ENCODE measurements at regions not wholly inside any gene's neighbourhood (a gene's known extent, or its start where the extent isn't known, plus 50 kb on each side); places are given as distances from the start of the nearest gene placed in this dataset.

DNA sequence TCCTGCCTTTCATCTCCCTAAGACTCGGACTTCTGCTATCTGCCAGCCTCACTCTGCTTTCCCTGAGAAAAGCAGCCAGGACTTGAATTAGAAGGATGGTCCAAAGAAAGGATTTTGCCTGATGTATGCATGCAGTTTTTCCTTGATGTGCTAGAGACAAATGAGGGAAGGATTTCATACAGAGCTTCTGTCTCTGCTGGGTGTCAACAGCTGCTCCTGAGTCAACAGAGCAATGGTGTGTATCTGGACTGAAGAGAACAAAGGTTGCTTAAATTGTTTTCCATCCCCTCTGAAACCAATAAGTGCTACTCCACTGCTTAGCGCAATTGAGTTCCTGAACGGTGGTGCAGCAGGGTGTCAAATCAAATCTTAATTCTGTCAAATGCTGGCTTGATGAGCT is 680.6 kb upstream of the C16orf82 start:
- Histone ChIP-seq H3K4me1 (ENCODE audit: control insufficient read depth, extremely low read depth, insufficient read depth, low read length) (no peaks in the 10 kb centered on the region), H3K36me3 (ENCODE audit: control insufficient read depth in 2 of 2, extremely low read depth in 1 of 2, insufficient read depth in 2 of 2, low read length in 2 of 2) (no peaks in the 10 kb centered on the region), H3K9me3 (ENCODE audit: control insufficient read depth, low read depth, low read length) (no peaks in the 10 kb centered on the region), H3K4me2 (ENCODE audit: control insufficient read depth, extremely low read depth, insufficient read depth, low read depth, low read length) (no peak overlapping the region), H3K4me3 (ENCODE audit: control insufficient read depth in 2 of 3, extremely low read depth in 1 of 3, insufficient read depth in 2 of 3, low read depth in 1 of 3, low read length in 3 of 3) (no peak overlapping the region), H4K20me1 (ENCODE audit: control insufficient read depth, extremely low read depth, insufficient read depth, low read length) (no peaks in the 10 kb centered on the region), H3K27ac (ENCODE audit: control insufficient read depth, insufficient read depth, low read length) (no peak overlapping the region), H3K79me2 (ENCODE audit: control insufficient read depth, insufficient read depth, low read length) (no peaks in the 10 kb centered on the region), H3K9ac (ENCODE audit: control insufficient read depth, extremely low read depth, insufficient read depth, low read length) (no peak overlapping the region), H3K27me3 (ENCODE audit: control insufficient read depth, extremely low read depth, insufficient read depth, low read length) (no peaks in the 10 kb centered on the region), H3K9me1 (ENCODE audit: control insufficient read depth, extremely low read depth, insufficient read depth, low read length) (no peaks in the 10 kb centered on the region), H2AFZ (ENCODE audit: control insufficient read depth, low read length) (no peak overlapping the region)
- no peak for DNase-seq (ENCODE audit: low read depth, low spot score)
- dilution Hi-C loops (cut with MboI; ENCODE audit: extremely low pct_ligation_motif_present, low sequenced_read_pairs), result no loop called here
- FAIRE-seq, result no peak
- TF ChIP-seq, protein P1, sequence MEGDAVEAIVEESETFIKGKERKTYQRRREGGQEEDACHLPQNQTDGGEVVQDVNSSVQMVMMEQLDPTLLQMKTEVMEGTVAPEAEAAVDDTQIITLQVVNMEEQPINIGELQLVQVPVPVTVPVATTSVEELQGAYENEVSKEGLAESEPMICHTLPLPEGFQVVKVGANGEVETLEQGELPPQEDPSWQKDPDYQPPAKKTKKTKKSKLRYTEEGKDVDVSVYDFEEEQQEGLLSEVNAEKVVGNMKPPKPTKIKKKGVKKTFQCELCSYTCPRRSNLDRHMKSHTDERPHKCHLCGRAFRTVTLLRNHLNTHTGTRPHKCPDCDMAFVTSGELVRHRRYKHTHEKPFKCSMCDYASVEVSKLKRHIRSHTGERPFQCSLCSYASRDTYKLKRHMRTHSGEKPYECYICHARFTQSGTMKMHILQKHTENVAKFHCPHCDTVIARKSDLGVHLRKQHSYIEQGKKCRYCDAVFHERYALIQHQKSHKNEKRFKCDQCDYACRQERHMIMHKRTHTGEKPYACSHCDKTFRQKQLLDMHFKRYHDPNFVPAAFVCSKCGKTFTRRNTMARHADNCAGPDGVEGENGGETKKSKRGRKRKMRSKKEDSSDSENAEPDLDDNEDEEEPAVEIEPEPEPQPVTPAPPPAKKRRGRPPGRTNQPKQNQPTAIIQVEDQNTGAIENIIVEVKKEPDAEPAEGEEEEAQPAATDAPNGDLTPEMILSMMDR (optimal IDR thresholded peaks at IDR 0.05 in 1 of 3, IDR thresholded peaks at IDR 0.05 in 1 of 3, conservative IDR thresholded peaks at IDR 0.05 in 1 of 3; ENCODE audit: extremely low read depth in 1 of 3, insufficient read depth in 2 of 3, low read length in 3 of 3), result no peak
- no peak for TF ChIP-seq EZH2 (IDR thresholded peaks at IDR 0.05; ENCODE audit: low read length)

DNA sequence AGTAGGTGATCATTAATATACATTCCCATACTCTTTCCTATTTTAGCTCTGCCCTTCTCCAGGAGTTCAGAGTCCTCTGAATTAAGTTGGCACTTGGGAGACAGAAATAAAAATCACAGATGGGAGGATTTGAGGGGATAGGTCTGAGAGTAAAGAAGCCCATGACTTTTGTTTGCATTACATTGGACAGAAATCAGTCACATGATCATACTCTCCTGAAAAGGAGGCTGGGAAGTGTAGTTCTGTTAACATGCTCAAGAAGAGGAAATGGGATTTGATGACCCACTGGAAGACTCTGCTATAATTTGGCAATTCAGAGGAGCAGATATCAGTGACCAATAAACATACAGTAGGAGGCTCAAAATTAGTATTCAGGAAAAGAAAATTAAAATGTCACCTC is 674.9 kb upstream of the C16orf82 start:
- peaks cover 2% of the 10 kb centered on the region for H3K9me3 ChIP-seq (ENCODE audit: control insufficient read depth, low read depth, low read length)
- H3K4me1 ChIP-seq (ENCODE audit: control insufficient read depth, extremely low read depth, insufficient read depth, low read length), result no peaks in the 10 kb centered on the region
- FAIRE-seq (no peak), DNase-seq (ENCODE audit: low read depth, low spot score) (no peak)
- H3K4me3 ChIP-seq (ENCODE audit: control insufficient read depth in 2 of 3, extremely low read depth in 1 of 3, insufficient read depth in 2 of 3, low read depth in 1 of 3, low read length in 3 of 3), result no peak overlapping the region
- no peak overlapping the region for H3K9ac ChIP-seq (ENCODE audit: control insufficient read depth, extremely low read depth, insufficient read depth, low read length)
- H3K79me2 ChIP-seq (ENCODE audit: control insufficient read depth, insufficient read depth, low read length), result no peaks in the 10 kb centered on the region
- no peaks in the 10 kb centered on the region for H3K36me3 ChIP-seq (ENCODE audit: control insufficient read depth in 2 of 2, extremely low read depth in 1 of 2, insufficient read depth in 2 of 2, low read length in 2 of 2)
- H3K27me3 ChIP-seq (ENCODE audit: control insufficient read depth, extremely low read depth, insufficient read depth, low read length), result no peaks in the 10 kb centered on the region
- no peaks in the 10 kb centered on the region for H3K9me1 ChIP-seq (ENCODE audit: control insufficient read depth, extremely low read depth, insufficient read depth, low read length)
- TF ChIP-seq EZH2 (IDR thresholded peaks at IDR 0.05; ENCODE audit: low read length), result no peak
- TF ChIP-seq, protein P1 (optimal IDR thresholded peaks at IDR 0.05 in 1 of 3, IDR thresholded peaks at IDR 0.05 in 1 of 3, conservative IDR thresholded peaks at IDR 0.05 in 1 of 3; ENCODE audit: extremely low read depth in 1 of 3, insufficient read depth in 2 of 3, low read length in 3 of 3), result no peak
- H2AFZ ChIP-seq (ENCODE audit: control insufficient read depth, low read length), result no peak overlapping the region
- no peak overlapping the region for H3K27ac ChIP-seq (ENCODE audit: control insufficient read depth, insufficient read depth, low read length)
- no peak overlapping the region for H3K4me2 ChIP-seq (ENCODE audit: control insufficient read depth, extremely low read depth, insufficient read depth, low read depth, low read length)
- no peaks in the 10 kb centered on the region for H4K20me1 ChIP-seq (ENCODE audit: control insufficient read depth, extremely low read depth, insufficient read depth, low read length)
- dilution Hi-C loops (cut with MboI; ENCODE audit: extremely low pct_ligation_motif_present, low sequenced_read_pairs), result no loop called here
